GM12865 (cell line): ENCODE measurements at regions not wholly inside any gene's neighbourhood (a gene's known extent, or its start where the extent isn't known, plus 50 kb on each side); places are given as distances from the start of the nearest gene placed in this dataset.
"Not testable (repeated sequence)": the region's sequence is repeated elsewhere in the genome, so short reads cannot be mapped to it uniquely, and the experiment has no call there.

Experiments
- DNase-seq: peaks from one replicate; pipeline ENCODE4 v3.0.0; 2010; ENCODE audit warnings: low read depth
- H3K4me3 ChIP-seq: 2 replicates; pipeline ENCODE4 v1.5.1; 2011; ENCODE audit warnings: mild to moderate bottlenecking, low read depth, low read length, control low read depth
- TF ChIP-seq, protein P1 (sequence below): IDR thresholded peaks from 2 replicates; pipeline ENCODE4 v1.5.1; 2011; ENCODE audit warnings: low read length, control low read depth, low read depth, inconsistent platforms; ENCODE audit not compliant: insufficient read depth; ENCODE audit errors: missing control alignments

DNA sequence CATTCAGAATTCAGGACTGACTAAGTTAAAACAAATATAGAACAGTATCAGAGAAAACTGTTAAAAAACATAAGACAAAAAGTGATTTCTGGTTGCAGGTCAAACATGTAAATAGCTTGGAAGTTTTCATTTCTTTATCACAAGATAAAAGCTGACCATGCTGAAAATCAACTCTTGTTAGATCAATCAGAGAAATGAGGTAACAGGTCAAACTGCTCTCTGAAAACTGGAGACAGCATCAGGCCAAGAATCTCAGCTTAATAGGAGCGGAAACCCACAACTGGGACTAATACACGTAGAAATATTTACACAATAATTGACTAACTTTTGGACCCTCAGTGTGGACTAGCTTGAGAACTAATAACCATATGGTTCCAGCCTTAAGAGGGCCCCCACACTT lies 1012.8 kb upstream of the EDIL3 start:
- no peak overlapping the region for H3K4me3 ChIP-seq
- TF ChIP-seq, protein P1, sequence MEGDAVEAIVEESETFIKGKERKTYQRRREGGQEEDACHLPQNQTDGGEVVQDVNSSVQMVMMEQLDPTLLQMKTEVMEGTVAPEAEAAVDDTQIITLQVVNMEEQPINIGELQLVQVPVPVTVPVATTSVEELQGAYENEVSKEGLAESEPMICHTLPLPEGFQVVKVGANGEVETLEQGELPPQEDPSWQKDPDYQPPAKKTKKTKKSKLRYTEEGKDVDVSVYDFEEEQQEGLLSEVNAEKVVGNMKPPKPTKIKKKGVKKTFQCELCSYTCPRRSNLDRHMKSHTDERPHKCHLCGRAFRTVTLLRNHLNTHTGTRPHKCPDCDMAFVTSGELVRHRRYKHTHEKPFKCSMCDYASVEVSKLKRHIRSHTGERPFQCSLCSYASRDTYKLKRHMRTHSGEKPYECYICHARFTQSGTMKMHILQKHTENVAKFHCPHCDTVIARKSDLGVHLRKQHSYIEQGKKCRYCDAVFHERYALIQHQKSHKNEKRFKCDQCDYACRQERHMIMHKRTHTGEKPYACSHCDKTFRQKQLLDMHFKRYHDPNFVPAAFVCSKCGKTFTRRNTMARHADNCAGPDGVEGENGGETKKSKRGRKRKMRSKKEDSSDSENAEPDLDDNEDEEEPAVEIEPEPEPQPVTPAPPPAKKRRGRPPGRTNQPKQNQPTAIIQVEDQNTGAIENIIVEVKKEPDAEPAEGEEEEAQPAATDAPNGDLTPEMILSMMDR, result no peak
- DNase-seq, result no peak

DNA sequence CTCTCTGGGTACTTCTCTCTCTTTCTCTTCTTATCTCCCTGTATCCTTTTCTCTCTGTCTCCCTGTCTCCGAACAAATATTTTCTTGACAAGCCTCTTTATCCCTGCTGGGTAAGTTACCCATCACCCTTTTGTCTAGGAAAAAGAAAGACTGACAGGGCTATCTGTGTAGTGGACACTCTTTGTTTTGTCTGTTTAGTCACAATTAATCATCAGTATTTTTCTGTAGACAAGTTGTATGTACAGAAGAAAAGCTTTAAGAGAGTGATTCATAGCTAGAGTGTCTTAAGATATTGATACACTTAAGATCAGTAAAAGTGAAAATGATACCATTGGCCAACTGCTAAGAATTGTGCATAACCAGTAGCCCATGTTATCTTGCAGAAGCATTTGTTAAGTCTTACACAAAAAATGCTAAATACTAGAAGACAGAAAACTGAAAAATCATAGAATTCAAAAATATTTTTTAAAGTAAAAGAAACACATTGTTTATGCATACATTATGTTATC lies 1043.8 kb upstream of the EDIL3 start:
- no peak for DNase-seq
- TF ChIP-seq, protein P1, result no peak

DNA sequence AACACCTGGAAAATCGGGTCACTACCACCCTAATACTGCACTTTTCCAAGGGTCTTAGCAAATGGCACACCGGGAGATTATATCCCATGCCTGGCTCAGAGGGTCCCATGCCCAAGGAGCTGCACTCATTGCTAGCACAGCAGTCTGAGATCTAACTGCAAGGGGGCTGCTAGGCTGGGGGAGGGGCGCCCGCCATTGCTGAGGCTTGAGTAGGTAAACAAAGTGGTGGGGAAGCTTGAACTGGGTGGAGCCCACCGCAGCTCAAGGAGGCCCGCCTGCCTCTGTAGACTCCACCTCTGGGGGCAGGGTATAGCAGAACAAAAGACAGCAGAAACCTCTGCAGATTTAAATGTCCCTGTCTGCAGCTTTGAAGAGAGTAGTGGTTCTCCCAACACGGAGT lies 1047.0 kb upstream of the EDIL3 start:
- DNase-seq, H3K4me3 ChIP-seq: not testable (repeated sequence)

More for the DNA sequence above, 1043.8 kb upstream of the EDIL3 start:
- no peak overlapping the region for H3K4me3 ChIP-seq

DNA sequence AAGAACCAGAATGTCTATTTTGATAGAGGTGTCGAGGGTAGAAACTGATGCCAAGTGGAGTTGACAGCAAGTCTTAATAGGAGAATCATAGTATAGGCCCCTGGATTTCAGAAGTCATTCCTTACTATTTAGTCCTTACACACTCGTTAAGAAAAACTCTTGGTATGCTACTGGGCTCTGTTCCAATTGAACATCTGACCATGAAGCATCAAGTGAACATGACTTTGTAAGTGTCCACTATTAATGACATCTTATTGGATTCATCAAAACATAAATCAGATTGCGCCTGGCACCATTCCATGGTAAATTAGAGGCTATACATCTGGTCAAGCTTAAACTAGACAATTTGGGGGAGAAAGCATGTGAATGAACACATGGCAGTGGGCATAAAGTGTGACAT lies 1056.5 kb upstream of the EDIL3 start:
- no peak overlapping the region for H3K4me3 ChIP-seq
- TF ChIP-seq, protein P1, result no peak
- DNase-seq, result no peak

DNA sequence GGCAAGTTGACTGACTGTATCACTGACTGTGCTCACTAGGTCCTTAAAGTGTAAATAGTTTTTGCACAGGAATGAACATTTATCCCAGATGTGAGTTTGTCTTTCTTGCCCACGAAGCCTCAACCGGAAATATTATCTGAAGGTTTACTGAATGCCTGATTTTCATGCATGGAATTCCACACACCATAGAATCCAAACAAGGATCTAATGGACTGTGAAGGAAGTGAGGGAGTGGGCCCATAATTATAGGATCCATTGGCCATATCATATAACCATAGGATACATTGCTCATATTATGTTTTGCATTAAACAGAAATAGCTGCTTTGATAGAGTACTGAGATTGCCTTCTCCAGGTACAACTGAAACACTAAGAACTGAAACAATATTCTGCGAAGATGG lies 1057.2 kb upstream of the EDIL3 start:
- TF ChIP-seq, protein P1, result no peak
- DNase-seq, result no peak
- no peak overlapping the region for H3K4me3 ChIP-seq

DNA sequence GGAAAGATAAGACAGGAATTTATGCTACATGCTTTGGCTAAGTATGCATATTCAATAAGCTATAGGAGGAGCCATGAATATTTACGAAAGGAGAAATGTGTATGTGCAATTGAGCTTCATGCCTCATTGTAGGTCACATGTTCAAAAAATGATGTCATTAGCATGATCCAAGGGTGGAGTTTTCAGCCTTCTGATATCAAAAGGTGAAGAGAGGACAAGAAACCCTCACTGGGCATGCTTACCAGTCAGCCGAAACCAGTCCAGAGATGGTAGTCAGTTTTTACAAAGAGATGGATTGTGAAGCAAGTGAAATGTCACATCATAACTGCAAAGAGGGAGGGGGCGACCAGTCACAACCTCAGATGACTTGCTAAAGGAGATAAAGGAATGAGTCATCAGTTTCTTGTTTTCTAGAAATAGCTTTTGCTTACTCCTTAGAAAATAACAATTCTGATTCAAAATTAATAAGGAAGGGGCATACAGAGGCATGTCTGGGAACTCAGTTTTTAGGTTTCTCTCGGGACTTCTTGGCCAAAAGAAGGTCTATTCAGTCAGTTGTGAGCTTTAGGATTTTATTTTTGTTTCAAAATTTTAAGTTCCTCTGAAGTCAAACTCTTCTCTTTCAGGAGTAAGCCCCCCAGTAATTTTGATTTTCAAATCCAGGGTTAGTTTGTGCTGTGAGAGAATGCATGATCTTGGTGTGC lies 1067.8 kb upstream of the EDIL3 start:
- no peak overlapping the region for H3K4me3 ChIP-seq
- peak; percentile 1 for DNase-seq
- TF ChIP-seq, protein P1, result no peak

DNA sequence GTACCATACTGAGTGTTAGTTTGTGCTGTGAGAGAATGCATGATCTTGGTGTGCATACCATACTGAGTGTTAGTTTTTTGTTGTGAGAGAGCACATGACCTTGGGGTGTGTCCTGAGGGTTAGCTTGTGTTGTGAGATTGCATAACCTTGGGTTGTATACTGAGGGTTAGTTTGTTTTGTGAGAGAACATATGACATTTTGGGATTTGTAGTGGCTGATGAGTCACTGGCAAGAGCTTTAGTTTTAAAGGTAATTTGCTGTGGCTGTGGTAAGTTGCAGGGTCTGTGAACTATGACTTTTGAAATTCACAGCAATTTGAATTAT lies 1068.3 kb upstream of the EDIL3 start:
- H3K4me3 ChIP-seq, result no peak overlapping the region
- TF ChIP-seq, protein P1, result no peak
- no peak for DNase-seq
